Endothelial cell of umbilical vein (primary cell): ENCODE measurements at regions not wholly inside any gene's neighbourhood (a gene's known extent, or its start where the extent isn't known, plus 50 kb on each side); places are given as distances from the start of the nearest gene placed in this dataset.

Experiments
- POLR2A ChIP-seq: IDR thresholded peaks from 2 replicates; pipeline ENCODE4 v1.6.1; 2012; ENCODE audit warnings: low read depth, mild to moderate bottlenecking, control low read depth, low read length
- TF ChIP-seq, protein P1 (sequence below), 2 donors: IDR thresholded peaks; 1 replicate in 1 of 2; 2 replicates in 1 of 2; pipeline ENCODE4 v1.5.1; 2011; ENCODE audit warnings: low read length in 2 of 2, mild to moderate bottlenecking in 2 of 2, moderate library complexity in 2 of 2, control low read depth in 1 of 2, inconsistent platforms in 1 of 2, low read depth in 1 of 2; ENCODE audit not compliant: insufficient read depth in 1 of 2; ENCODE audit errors: extremely low read depth in 1 of 2

DNA sequence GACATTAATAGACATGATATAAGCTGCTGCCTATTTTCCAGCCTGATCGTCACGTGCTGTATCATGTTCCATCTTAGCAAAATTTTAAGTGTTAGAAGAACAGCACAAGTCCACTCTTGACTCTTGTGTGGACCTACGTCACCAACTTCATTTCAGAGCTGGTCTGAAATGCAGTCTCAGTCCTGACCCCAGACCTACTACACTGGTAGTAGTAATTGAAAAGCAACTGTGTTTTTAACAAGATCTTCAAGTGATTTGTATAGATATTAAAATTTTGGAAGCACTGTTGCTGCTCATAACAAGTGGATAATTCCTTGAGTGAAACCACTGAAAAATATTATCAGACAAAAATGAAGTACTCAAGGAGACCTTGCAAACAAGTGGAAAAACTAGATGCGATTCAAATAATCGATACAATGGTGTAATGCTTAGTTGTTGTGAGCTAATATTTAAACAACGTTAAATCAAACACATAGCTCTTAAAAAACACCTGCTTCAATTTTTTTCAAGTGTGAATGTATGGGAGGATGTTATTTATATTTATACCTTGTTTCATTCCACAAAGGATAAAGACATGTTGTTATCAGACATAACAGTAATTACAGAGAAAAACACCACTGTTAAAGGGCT lies 110.9 kb upstream of the JAG1 start:
- TF ChIP-seq POLR2A: no peak
- TF ChIP-seq, protein P1, sequence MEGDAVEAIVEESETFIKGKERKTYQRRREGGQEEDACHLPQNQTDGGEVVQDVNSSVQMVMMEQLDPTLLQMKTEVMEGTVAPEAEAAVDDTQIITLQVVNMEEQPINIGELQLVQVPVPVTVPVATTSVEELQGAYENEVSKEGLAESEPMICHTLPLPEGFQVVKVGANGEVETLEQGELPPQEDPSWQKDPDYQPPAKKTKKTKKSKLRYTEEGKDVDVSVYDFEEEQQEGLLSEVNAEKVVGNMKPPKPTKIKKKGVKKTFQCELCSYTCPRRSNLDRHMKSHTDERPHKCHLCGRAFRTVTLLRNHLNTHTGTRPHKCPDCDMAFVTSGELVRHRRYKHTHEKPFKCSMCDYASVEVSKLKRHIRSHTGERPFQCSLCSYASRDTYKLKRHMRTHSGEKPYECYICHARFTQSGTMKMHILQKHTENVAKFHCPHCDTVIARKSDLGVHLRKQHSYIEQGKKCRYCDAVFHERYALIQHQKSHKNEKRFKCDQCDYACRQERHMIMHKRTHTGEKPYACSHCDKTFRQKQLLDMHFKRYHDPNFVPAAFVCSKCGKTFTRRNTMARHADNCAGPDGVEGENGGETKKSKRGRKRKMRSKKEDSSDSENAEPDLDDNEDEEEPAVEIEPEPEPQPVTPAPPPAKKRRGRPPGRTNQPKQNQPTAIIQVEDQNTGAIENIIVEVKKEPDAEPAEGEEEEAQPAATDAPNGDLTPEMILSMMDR (IDR thresholded peaks at IDR 0.05; ENCODE audit: extremely low read depth in 1 of 2, insufficient read depth in 1 of 2, low read depth in 1 of 2, low read length in 2 of 2): no peak
